Panc1 (cell line): ENCODE measurements at regions not wholly inside any gene's neighbourhood (a gene's known extent, or its start where the extent isn't known, plus 50 kb on each side); places are given as distances from the start of the nearest gene placed in this dataset.

ENCODE experiments used
- ATAC-seq: fragments of 200-7000 bp; cut with Tn5 transposase; 2 replicates; pipeline ENCODE4 v1.9.1; 2020; ENCODE audit warnings: mild to moderate bottlenecking, moderate library complexity
- BruUV-seq: library from RNA; stranded (reverse); fragments of 400-500 nt; replicated peaks from 2 replicates; lab custom pipeline; 2021; lab: Mats Ljungman, UMichigan
- CTCF ChIA-PET: fragments of 300-600 bp; sonication (Branson Sonifier 250); formaldehyde crosslinking; loops from one replicate; lab custom pipeline; 2022; ENCODE audit warnings: antibody characterized with exemption; lab: Charles Lee
- POLR2A ChIA-PET: fragments of 300-600 bp; sonication (Branson Sonifier 250); formaldehyde crosslinking; loops from one replicate; lab custom pipeline; 2022; ENCODE audit warnings: antibody characterized with exemption; lab: Charles Lee
- DNase-seq: peaks from one replicate; pipeline ENCODE4 v3.0.0-alpha.2; 2010; ENCODE audit warnings: low read depth, low spot score
- H3K27ac ChIP-seq: 2 replicates; pipeline ENCODE4 v1.5.1; 2011; ENCODE audit warnings: mild to moderate bottlenecking, low read length, inconsistent platforms
- H3K27me3 ChIP-seq: fragments of 200-500 bp; sonication (Bioruptor generic); 2 replicates; pipeline ENCODE4 v1.6.0; 2014; ENCODE audit warnings: low read length, inconsistent platforms; ENCODE audit not compliant: control insufficient read depth, insufficient read depth
- H3K36me3 ChIP-seq: fragments of 200-500 bp; sonication (Bioruptor generic); 2 replicates; pipeline ENCODE4 v1.5.1; 2014; ENCODE audit warnings: inconsistent platforms, mild to moderate bottlenecking, low read length, moderate library complexity; ENCODE audit not compliant: control insufficient read depth, insufficient read depth
- H3K4me1 ChIP-seq: 2 replicates; pipeline ENCODE4 v1.5.1; 2011; ENCODE audit warnings: inconsistent platforms, mild to moderate bottlenecking, low read length, moderate library complexity; ENCODE audit not compliant: control insufficient read depth, insufficient read depth
- H3K4me3 ChIP-seq, 2 experiments: 2 replicates each; pipeline ENCODE4 v1.5.1; 2011 to 2012; ENCODE audit warnings: low read depth in 2 of 2, low read length in 2 of 2, mild to moderate bottlenecking in 2 of 2, inconsistent platforms in 1 of 2, moderate library complexity in 1 of 2
- H3K9me3 ChIP-seq: fragments of 200-500 bp; sonication (Bioruptor generic); 2 replicates; pipeline ENCODE4 v1.5.1; 2014; ENCODE audit warnings: low read depth, mild to moderate bottlenecking, inconsistent platforms, low read length, moderate library complexity; ENCODE audit not compliant: control insufficient read depth, insufficient read depth
- CTCF ChIP-seq: fragments of 450-650 bp; IDR thresholded peaks from 2 replicates; pipeline ENCODE4 v1.5.1; 2017; ENCODE audit warnings: mild to moderate bottlenecking
- POLR2AphosphoS5 ChIP-seq: IDR thresholded peaks from 2 replicates; pipeline ENCODE4 v1.6.1; 2012; ENCODE audit warnings: mild to moderate bottlenecking, low read depth, low read length, moderate library complexity
- REST ChIP-seq, 2 experiments: IDR thresholded peaks; 2 replicates each; pipeline ENCODE4 v1.6.1; 2011 to 2012; ENCODE audit warnings: low read depth in 2 of 2, control low read depth in 1 of 2, low read length in 1 of 2, mild to moderate bottlenecking in 1 of 2, moderate library complexity in 1 of 2; ENCODE audit not compliant: insufficient read depth in 1 of 2
- SIN3A ChIP-seq: IDR thresholded peaks from 2 replicates; pipeline ENCODE4 v1.6.1; 2012; ENCODE audit warnings: low read depth, mild to moderate bottlenecking, low read length, moderate library complexity, borderline replicate concordance; ENCODE audit not compliant: insufficient read depth
- TCF7L2 ChIP-seq: IDR thresholded peaks from 2 replicates; pipeline ENCODE4 v1.6.1; 2011; ENCODE audit warnings: mild to moderate bottlenecking, low read depth, low read length, inconsistent platforms
- in situ Hi-C: cut with HindIII; loops from 2 replicates; pipeline ENCODE4 v1.10.0; 2016; ENCODE audit warnings: low sequenced_read_pairs, low pct_unique_long_range_greater_than_20kb
- intact Hi-C: fragments of 100-400 bp; cut with micrococcal nuclease; formaldehyde crosslinking; loops from one replicate; pipeline ENCODE4 v1.10.0; 2022; ENCODE audit not compliant: unreplicated experiment

DNA sequence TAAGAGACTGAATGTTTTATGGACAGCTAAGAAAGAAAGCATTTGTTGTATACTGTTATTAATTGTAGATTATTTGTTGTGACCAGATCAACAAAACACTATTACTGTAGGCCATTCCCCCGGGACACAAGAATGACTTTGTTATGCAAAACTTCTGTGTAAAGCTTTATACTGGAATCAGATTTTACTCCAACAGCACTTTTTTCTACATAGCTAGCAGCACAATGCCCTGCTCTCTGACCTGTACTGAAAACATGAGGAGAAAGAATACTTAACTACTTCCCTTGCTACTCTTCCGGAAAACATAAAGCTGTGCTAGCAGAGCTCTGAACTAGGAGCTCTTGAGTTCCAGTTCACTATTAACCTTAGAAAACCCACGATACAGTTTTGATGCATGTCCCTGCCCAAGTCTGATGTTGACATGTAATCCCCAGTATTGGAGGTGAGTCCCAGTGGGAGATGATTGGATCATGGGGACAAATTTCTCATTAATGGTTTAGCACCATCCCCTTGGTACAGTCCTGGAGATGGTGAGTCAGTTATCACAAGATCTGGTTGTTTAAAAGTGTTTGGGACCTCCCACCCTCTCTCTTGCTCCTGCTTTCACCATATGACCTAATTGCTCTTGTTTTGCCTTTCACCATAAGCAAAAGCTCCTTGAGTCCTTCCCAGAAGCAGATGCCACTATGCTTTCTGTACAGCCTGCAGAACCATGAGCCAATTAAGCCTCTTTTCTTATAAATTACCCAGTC, 601.1 kb upstream of the PIK3C3 start:
- ATAC-seq, result no peak
- POLR2A ChIA-PET, result no interaction called here

GRCh38 chr18:41351430-41351829, 603.6 kb upstream of the PIK3C3 start:
- intact Hi-C loops (no loop called here), in situ Hi-C loops (no loop called here)
- Histone ChIP-seq H3K4me1 (no peaks in the 10 kb centered on the region), H3K27me3 (no peaks in the 10 kb centered on the region), H3K36me3 (no peaks in the 10 kb centered on the region), H3K27ac (no peak overlapping the region), H3K9me3 (no peaks in the 10 kb centered on the region), H3K4me3 (no peak overlapping the region)
- no peak for TF ChIP-seq REST (IDR thresholded peaks at IDR 0.05; ENCODE audit: insufficient read depth in 1 of 2, low read depth in 2 of 2, low read length in 1 of 2)
- POLR2A ChIA-PET, result no interaction called here
- DNase-seq, result no peak
- CTCF ChIA-PET, result no interaction called here
- ATAC-seq, result no peak
- no TSS peak for BruUV-seq

More for the DNA sequence above, 601.1 kb upstream of the PIK3C3 start:
- no TSS peak for BruUV-seq
- Histone ChIP-seq H3K27ac (no peak overlapping the region), H3K4me1 (no peaks in the 10 kb centered on the region), H3K36me3 (no peaks in the 10 kb centered on the region), H3K9me3 (no peaks in the 10 kb centered on the region), H3K27me3 (no peaks in the 10 kb centered on the region), H3K4me3 (no peak overlapping the region)
- TF ChIP-seq TCF7L2 (no peak), POLR2AphosphoS5 (no peak), SIN3A (no peak), CTCF (no peak), REST (IDR thresholded peaks at IDR 0.05; ENCODE audit: insufficient read depth in 1 of 2, low read depth in 2 of 2, low read length in 1 of 2) (no peak)
- no peak for DNase-seq
- CTCF ChIA-PET, result no interaction called here
- intact Hi-C loops, result no loop called here
- in situ Hi-C loops, result no loop called here
